ENCODE measurements at regions not wholly inside any gene's neighbourhood (a gene's known extent, or its start where the extent isn't known, plus 50 kb on each side); places are given as distances from the start of the nearest gene placed in this dataset.

DNA sequence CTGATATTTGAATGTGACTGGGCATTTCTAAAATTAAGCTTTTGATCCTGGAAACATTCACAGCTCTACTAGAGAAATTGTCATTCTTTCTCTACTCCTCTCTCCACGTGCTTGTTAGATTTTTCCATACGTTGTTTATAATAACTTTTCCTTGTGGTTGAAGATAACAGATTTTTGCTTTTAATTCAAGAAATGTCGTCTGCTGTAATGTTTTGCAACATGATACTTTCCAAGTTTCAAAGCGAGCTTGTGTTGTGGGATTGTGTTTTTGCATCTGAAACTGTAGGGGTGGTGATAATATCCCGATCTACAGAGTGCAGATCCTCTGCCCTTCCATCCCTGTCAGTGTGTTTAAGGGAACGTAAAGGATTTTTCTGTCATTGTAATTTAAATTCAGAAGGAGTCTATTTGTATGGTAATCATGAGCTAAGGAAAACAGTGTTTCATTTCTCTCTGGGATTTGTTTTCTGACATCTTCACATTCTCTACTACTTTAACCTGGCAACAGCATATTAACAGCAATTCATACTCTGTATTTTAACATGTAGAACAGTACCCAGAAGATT lies 321.4 kb downstream of the FAT3 start:
- TF ChIP-seq, protein P1, sequence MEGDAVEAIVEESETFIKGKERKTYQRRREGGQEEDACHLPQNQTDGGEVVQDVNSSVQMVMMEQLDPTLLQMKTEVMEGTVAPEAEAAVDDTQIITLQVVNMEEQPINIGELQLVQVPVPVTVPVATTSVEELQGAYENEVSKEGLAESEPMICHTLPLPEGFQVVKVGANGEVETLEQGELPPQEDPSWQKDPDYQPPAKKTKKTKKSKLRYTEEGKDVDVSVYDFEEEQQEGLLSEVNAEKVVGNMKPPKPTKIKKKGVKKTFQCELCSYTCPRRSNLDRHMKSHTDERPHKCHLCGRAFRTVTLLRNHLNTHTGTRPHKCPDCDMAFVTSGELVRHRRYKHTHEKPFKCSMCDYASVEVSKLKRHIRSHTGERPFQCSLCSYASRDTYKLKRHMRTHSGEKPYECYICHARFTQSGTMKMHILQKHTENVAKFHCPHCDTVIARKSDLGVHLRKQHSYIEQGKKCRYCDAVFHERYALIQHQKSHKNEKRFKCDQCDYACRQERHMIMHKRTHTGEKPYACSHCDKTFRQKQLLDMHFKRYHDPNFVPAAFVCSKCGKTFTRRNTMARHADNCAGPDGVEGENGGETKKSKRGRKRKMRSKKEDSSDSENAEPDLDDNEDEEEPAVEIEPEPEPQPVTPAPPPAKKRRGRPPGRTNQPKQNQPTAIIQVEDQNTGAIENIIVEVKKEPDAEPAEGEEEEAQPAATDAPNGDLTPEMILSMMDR (IDR thresholded peaks at IDR 0.05): no peak
- TF ChIP-seq EP300 (IDR thresholded peaks at IDR 0.05) (no peak), POLR2AphosphoS5 (IDR thresholded peaks at IDR 0.05) (no peak)

Data from stomach (tissue), 4 donors.